MM.1S (cell line): ENCODE measurements at regions not wholly inside any gene's neighbourhood (a gene's known extent, or its start where the extent isn't known, plus 50 kb on each side); places are given as distances from the start of the nearest gene placed in this dataset.

ENCODE experiments used
- DNase-seq: peaks from one replicate; pipeline ENCODE4 v3.0.0-alpha.2; 2015
- H2AFZ ChIP-seq: fragments of 300-600 bp; sonication (generic); 2 replicates; pipeline ENCODE4 v1.6.0; 2016; ENCODE audit warnings: antibody characterized with exemption, low read length
- H3F3A ChIP-seq: fragments of 300-600 bp; sonication (generic); 2 replicates; pipeline ENCODE4 v1.6.1; 2016; ENCODE audit warnings: mild to moderate bottlenecking, antibody characterized with exemption, low read length, moderate library complexity, mixed read lengths; ENCODE audit not compliant: insufficient read depth
- H3K27ac ChIP-seq: fragments of 300-600 bp; sonication (generic); 2 replicates; pipeline ENCODE4 v1.5.1; 2016; ENCODE audit warnings: mild to moderate bottlenecking, low read length
- H3K27me3 ChIP-seq: fragments of 300-600 bp; sonication (generic); replicated peaks from 2 replicates; pipeline ENCODE4 v1.6.0; 2016; ENCODE audit warnings: low read length; ENCODE audit not compliant: insufficient read depth
- H3K36me3 ChIP-seq: fragments of 300-600 bp; sonication (generic); replicated peaks from 2 replicates; pipeline ENCODE4 v1.6.1; 2016; ENCODE audit warnings: mild to moderate bottlenecking, low read length, mixed read lengths; ENCODE audit not compliant: insufficient read depth
- H3K4me1 ChIP-seq: fragments of 300-600 bp; sonication (generic); 2 replicates; pipeline ENCODE4 v1.6.1; 2016; ENCODE audit warnings: low read length, mixed read lengths
- H3K4me2 ChIP-seq: fragments of 300-600 bp; sonication (generic); 2 replicates; pipeline ENCODE4 v1.6.0; 2016; ENCODE audit warnings: low read depth, low read length
- H3K4me3 ChIP-seq: fragments of 300-600 bp; sonication (generic); 2 replicates; pipeline ENCODE4 v1.5.1; 2016; ENCODE audit warnings: low read length, mixed read lengths
- H3K79me2 ChIP-seq: fragments of 300-600 bp; sonication (generic); 2 replicates; pipeline ENCODE4 v1.6.1; 2016; ENCODE audit warnings: mixed run types, low read length, mixed read lengths
- H3K9ac ChIP-seq: fragments of 300-600 bp; sonication (generic); 2 replicates; pipeline ENCODE4 v1.6.1; 2016; ENCODE audit warnings: low read length, mixed read lengths
- H3K9me2 ChIP-seq: fragments of 300-600 bp; sonication (generic); replicated peaks from 2 replicates; pipeline ENCODE4 v1.6.1; 2016; ENCODE audit warnings: mild to moderate bottlenecking, low read length, mixed read lengths; ENCODE audit not compliant: insufficient read depth
- H3K9me3 ChIP-seq: fragments of 300-600 bp; sonication (generic); replicated peaks from 2 replicates; pipeline ENCODE4 v1.6.1; 2016; ENCODE audit warnings: mild to moderate bottlenecking, low read length, mixed read lengths; ENCODE audit not compliant: insufficient read depth
- H4K20me1 ChIP-seq: fragments of 300-600 bp; sonication (generic); 2 replicates; pipeline ENCODE4 v1.6.1; 2016; ENCODE audit warnings: mild to moderate bottlenecking, low read length, moderate library complexity, mixed read lengths; ENCODE audit not compliant: insufficient read depth
- EZH2 ChIP-seq: fragments of 300-600 bp; sonication (generic); optimal IDR thresholded peaks from 2 replicates; pipeline ENCODE3; 2017; ENCODE audit warnings: low read depth, mild to moderate bottlenecking, antibody characterized with exemption, low read length, mixed read lengths
- EZH2phosphoT487 ChIP-seq: fragments of 300-600 bp; sonication (generic); IDR thresholded peaks from 2 replicates; pipeline ENCODE4 v1.6.1; 2018; ENCODE audit warnings: antibody characterized with exemption, low read length
- TF ChIP-seq, protein P1 (sequence below): fragments of 300-600 bp; sonication (generic); IDR thresholded peaks from 2 replicates; pipeline ENCODE4 v1.5.1; 2016; ENCODE audit warnings: antibody characterized with exemption, low read length, mixed read lengths

DNA sequence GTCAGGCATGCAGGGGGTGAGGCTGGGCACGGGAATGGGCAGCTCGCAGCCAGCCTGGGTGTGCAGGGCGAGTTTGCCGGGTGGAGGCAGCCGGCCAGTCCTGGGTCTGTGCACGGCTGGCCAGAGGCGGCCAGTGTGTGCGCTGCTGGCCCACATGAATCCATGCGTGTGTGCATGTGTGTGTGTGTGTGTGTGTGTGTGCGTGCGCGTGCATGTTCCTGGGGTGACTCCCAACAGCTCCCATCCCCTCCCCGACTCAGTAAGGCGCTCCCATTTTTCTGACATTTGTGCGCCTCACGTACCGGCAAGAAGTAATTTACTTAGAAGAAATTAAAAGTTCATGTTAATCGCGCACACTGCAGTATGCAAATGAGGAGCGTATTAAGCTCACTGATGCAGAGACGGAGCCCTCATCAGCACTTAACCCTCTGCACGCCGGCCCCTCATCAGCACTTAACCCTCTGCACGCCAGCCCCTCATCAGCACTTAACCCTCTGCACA, 55.4 kb upstream of the ACSF3 start:
- Histone ChIP-seq H3K4me2 (no peak overlapping the region), H3K27me3 (peaks cover 12% of the 10 kb centered on the region), H3K9me2 (no peaks in the 10 kb centered on the region), H3K27ac (no peak overlapping the region), H3K9ac (no peak overlapping the region), H3K9me3 (no peaks in the 10 kb centered on the region), H3K79me2 (no peaks in the 10 kb centered on the region), H4K20me1 (no peaks in the 10 kb centered on the region), H3K4me3 (no peak overlapping the region), H2AFZ (no peak overlapping the region), H3K4me1 (no peaks in the 10 kb centered on the region), H3F3A (no peaks in the 10 kb centered on the region), H3K36me3 (no peaks in the 10 kb centered on the region)
- no peak for TF ChIP-seq EZH2phosphoT487
- TF ChIP-seq, protein P1, sequence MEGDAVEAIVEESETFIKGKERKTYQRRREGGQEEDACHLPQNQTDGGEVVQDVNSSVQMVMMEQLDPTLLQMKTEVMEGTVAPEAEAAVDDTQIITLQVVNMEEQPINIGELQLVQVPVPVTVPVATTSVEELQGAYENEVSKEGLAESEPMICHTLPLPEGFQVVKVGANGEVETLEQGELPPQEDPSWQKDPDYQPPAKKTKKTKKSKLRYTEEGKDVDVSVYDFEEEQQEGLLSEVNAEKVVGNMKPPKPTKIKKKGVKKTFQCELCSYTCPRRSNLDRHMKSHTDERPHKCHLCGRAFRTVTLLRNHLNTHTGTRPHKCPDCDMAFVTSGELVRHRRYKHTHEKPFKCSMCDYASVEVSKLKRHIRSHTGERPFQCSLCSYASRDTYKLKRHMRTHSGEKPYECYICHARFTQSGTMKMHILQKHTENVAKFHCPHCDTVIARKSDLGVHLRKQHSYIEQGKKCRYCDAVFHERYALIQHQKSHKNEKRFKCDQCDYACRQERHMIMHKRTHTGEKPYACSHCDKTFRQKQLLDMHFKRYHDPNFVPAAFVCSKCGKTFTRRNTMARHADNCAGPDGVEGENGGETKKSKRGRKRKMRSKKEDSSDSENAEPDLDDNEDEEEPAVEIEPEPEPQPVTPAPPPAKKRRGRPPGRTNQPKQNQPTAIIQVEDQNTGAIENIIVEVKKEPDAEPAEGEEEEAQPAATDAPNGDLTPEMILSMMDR = no peak
- no peak for TF ChIP-seq EZH2
- DNase-seq = no peak

DNA sequence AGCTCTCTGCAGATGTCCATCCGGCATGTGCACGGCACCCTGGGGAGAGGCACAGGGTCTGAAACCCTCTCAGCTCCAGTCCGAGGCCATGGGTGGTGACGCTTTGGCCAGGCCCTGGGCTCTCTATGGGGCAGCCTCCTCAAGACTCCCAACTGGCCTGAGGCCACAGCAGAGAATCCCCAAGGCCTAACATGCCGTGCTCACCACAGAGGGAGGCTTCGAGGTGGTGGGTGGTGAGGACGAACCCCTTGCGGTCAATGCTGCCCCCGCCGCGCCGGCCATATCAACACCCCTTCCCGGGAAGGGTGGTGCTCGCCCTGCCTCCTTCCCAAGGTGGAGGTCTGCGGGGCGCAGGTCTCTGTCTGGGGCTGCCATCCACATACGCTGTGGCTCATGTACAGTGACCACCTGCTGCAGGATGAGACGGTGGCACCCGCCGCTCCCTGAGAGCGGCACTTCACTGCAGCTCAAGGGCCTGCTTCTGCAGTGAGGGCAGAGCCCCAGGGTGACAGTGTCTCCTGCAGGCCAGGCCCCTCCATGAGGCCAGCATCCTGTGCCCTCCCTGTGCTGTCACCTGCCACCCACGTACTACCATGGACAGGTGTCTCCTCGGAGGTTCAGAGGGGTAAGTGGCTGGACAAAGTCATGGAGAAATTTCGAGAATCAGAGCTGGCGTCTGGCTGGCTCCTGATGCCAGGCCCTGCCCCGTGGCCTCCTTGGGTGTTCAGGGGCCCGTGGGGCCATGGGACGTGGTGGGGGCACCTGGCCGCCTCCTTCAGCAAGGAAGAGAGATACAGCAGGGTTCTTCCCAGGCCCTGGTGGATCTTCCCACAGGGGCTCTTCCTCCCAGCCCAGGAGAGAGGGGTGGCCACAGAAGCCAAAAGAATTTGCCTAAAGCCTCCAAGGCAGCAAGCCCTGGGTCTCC, 54.6 kb upstream of the ACSF3 start:
- H3K4me1 ChIP-seq = no peaks in the 10 kb centered on the region
- peaks cover 19% of the 10 kb centered on the region for H3K27me3 ChIP-seq
- no peaks in the 10 kb centered on the region for H3K9me3 ChIP-seq
- H4K20me1 ChIP-seq = no peaks in the 10 kb centered on the region
- no peaks in the 10 kb centered on the region for H3K36me3 ChIP-seq
- TF ChIP-seq, protein P1 = no peak
- TF ChIP-seq EZH2 = no peak
- no peaks in the 10 kb centered on the region for H3K9me2 ChIP-seq
- no peak overlapping the region for H3K4me3 ChIP-seq
- H3F3A ChIP-seq = no peaks in the 10 kb centered on the region
- no peaks in the 10 kb centered on the region for H3K79me2 ChIP-seq
- H3K27ac ChIP-seq = no peak overlapping the region
- H2AFZ ChIP-seq = no peak overlapping the region
- H3K9ac ChIP-seq = no peak overlapping the region
- DNase-seq = no peak
- no peak overlapping the region for H3K4me2 ChIP-seq

DNA sequence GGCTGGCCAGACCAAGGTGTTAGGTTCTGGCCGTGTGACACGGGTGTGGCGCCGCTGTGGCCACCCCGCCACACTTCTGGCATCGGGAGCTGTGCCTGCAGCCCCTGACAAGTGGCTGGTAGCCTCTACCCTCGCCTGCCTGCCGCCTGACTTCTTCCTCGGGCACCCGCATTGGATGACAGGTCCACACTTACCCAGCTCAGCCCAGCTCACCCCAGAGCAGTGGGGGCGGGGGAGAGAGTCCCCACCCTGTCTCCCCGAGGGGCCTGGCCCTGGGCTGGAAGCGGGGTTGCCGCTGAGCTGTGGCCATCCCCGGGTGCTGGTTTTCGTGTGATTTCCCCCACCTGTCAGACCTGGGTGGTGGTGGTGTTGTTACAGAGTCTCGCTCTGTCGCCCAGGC, 53.9 kb upstream of the ACSF3 start:
- peaks cover 19% of the 10 kb centered on the region for H3K27me3 ChIP-seq
- H3K9me3 ChIP-seq = no peaks in the 10 kb centered on the region
- H2AFZ ChIP-seq = no peak overlapping the region
- H3K79me2 ChIP-seq = no peaks in the 10 kb centered on the region
- H3K27ac ChIP-seq = no peak overlapping the region
- no peak overlapping the region for H3K4me3 ChIP-seq
- H3K9me2 ChIP-seq = no peaks in the 10 kb centered on the region
- H3K36me3 ChIP-seq = no peaks in the 10 kb centered on the region
- no peaks in the 10 kb centered on the region for H3K4me1 ChIP-seq
- TF ChIP-seq EZH2phosphoT487 = no peak
- no peak for TF ChIP-seq EZH2
- TF ChIP-seq, protein P1 = no peak
- H3K9ac ChIP-seq = no peak overlapping the region
- H3K4me2 ChIP-seq = no peak overlapping the region
- no peak for DNase-seq
- no peaks in the 10 kb centered on the region for H3F3A ChIP-seq
- H4K20me1 ChIP-seq = no peaks in the 10 kb centered on the region
